ENCODE measurements at regions not wholly inside any gene's neighbourhood (a gene's known extent, or its start where the extent isn't known, plus 50 kb on each side); places are given as distances from the start of the nearest gene placed in this dataset.

- Histone ChIP-seq H3K4me3 (ENCODE audit: insufficient read depth, low read depth, low read length) (no peak overlapping the region), H3K4me1 (ENCODE audit: control insufficient read depth, insufficient read depth, low read length) (no peaks in the 10 kb centered on the region)
These were observed 638.2 kb upstream of the SPRY2 start for GRCh38 chr13:80979035-80979641.

More at GRCh38 chr13:80979035-80979641, 638.2 kb upstream of the SPRY2 start:
- WGBS, 2 experiments (ENCODE audit: extremely low coverage in 2 of 2, insufficient read length in 1 of 2): no CpG with 5 or more reads among the region's 9 CpGs
- Histone ChIP-seq H2BK120ac (ENCODE audit: low read depth, low read length) (no peak overlapping the region), H2BK5ac (ENCODE audit: low read depth, low read length, poor library complexity, severe bottlenecking) (no peak overlapping the region), H2AK5ac (ENCODE audit: low read depth, low read length) (no peak overlapping the region), H2BK15ac (ENCODE audit: low read depth, low read length) (no peak overlapping the region), H3K4me2 (ENCODE audit: low read depth, low read length) (no peak overlapping the region), H2AK9ac (replicated peaks; ENCODE audit: low read depth, low read length, poor library complexity) (no peak overlapping the region), H2BK20ac (ENCODE audit: low read depth, low read length) (no peak overlapping the region), H3K9me3 (ENCODE audit: control insufficient read depth, insufficient read depth, low read length) (0 out of 2 replicates have a peak, but pooled peaks cover 2% of the 10 kb centered on the region), H4K20me1 (ENCODE audit: insufficient read depth, low read length) (no peaks in the 10 kb centered on the region), H3K27me3 (ENCODE audit: control insufficient read depth, insufficient read depth, low read length) (no peaks in the 10 kb centered on the region), H3K23ac (ENCODE audit: low read depth, low read length) (no peak overlapping the region), H3K27ac (ENCODE audit: insufficient read depth, low read length) (no peak overlapping the region), H3K56ac (ENCODE audit: extremely low read depth, insufficient read depth, low read length) (no peak overlapping the region), H4K91ac (ENCODE audit: insufficient read depth, low read depth, low read length) (no peak overlapping the region), H3K4ac (ENCODE audit: low read depth, low read length) (no peak overlapping the region), H3K79me1 (ENCODE audit: low read depth in 1 of 2, low read length in 2 of 2) (no peaks in the 10 kb centered on the region), H3K9me1 (ENCODE audit: insufficient read depth, low read length) (no peaks in the 10 kb centered on the region), H4K5ac (ENCODE audit: low read depth, low read length) (no peak overlapping the region), H3K18ac (ENCODE audit: low read depth, low read length) (no peak overlapping the region), H3K36me3 (ENCODE audit: control insufficient read depth, insufficient read depth, low read length) (no peaks in the 10 kb centered on the region), H3K14ac (replicated peaks; ENCODE audit: low read depth, low read length) (no peak overlapping the region), H4K8ac (ENCODE audit: low read depth in 2 of 2, low read length in 2 of 2) (no peak overlapping the region), H3K9ac (ENCODE audit: low read depth, low read length) (no peak overlapping the region), H2AFZ (replicated peaks; ENCODE audit: low read length, poor library complexity) (no peak overlapping the region)
- DNase-seq: peak; percentile 54
- no peak for TF ChIP-seq MAZ (IDR thresholded peaks at IDR 0.05; ENCODE audit: borderline replicate concordance, low read depth, low read length)
- no peak; the same call in 1 of the 2 replicates for TF ChIP-seq BHLHE40 (IDR thresholded peaks at IDR 0.05; ENCODE audit: low read depth, low read length)
- no peak for TF ChIP-seq MXI1 (IDR thresholded peaks at IDR 0.05; ENCODE audit: borderline replicate concordance, low read depth, low read length)
- no peak for TF ChIP-seq RCOR1 (IDR thresholded peaks at IDR 0.05; ENCODE audit: insufficient replicate concordance, low read length)
- no peak for TF ChIP-seq RFX5 (IDR thresholded peaks at IDR 0.05; ENCODE audit: low read depth, low read length)
- TF ChIP-seq CTCF (conservative IDR thresholded peaks at IDR 0.05; ENCODE audit: low read depth, low read length): peak; percentile 64
- no peak for TF ChIP-seq MAFK (IDR thresholded peaks at IDR 0.05; ENCODE audit: low read depth, low read length)
- TF ChIP-seq FOS (IDR thresholded peaks at IDR 0.05; ENCODE audit: low read depth, low read length): no peak
- no peak for TF ChIP-seq NFE2L2 (IDR thresholded peaks at IDR 0.05; ENCODE audit: low read depth, low read length)
- TF ChIP-seq ELK1 (IDR thresholded peaks at IDR 0.05; ENCODE audit: borderline replicate concordance, low read depth, low read length): no peak
- TF ChIP-seq CHD1 (IDR thresholded peaks at IDR 0.05; ENCODE audit: low read depth, low read length): no peak
- TF ChIP-seq CEBPB (IDR thresholded peaks at IDR 0.05; ENCODE audit: low read depth, low read length): no peak
- TF ChIP-seq POLR2A (IDR thresholded peaks at IDR 0.05; ENCODE audit: low read depth, low read length): no peak
- TF ChIP-seq SMC3 (IDR thresholded peaks at IDR 0.05; ENCODE audit: low read depth, low read length): peak; percentile 31; the same call in 1 of the 2 replicates
- TF ChIP-seq RAD21 (IDR thresholded peaks at IDR 0.05; ENCODE audit: low read length): peak; percentile 54
- TF ChIP-seq USF2 (IDR thresholded peaks at IDR 0.05; ENCODE audit: low read depth, low read length): no peak
- dilution Hi-C loops (cut with HindIII; ENCODE audit: low sequenced_read_pairs, unreplicated experiment): no loop called here
- ChIA-PET POLR2A (ENCODE audit: unreplicated experiment) (interaction anchor here (0.7 kb wide), 1 partner anchor 352 kb away, joined by 4 read pairs; no protein-coding TSS in a partner anchor), CTCF (interaction anchor here (0.6 to 1.3 kb wide), 3 partner anchors 20 to 637 kb away, joined by 3 to 4 read pairs (median 3); no protein-coding TSS in a partner anchor)
- in situ Hi-C loops (cut with MboI; ENCODE audit: low sequenced_read_pairs): no loop called here
- BruUV-seq (replicated peaks): no TSS peak
- intact Hi-C loops (cut with micrococcal nuclease): no loop called here
- ATAC-seq (ENCODE audit: low read depth): no peak; the same call in 1 of the 2 replicates

Data from IMR-90 (cell line).